Renal cortex interstitium (tissue), 11 donors: ENCODE measurements at regions not wholly inside any gene's neighbourhood (a gene's known extent, or its start where the extent isn't known, plus 50 kb on each side); places are given as distances from the start of the nearest gene placed in this dataset.
"Not testable (repeated sequence)": the region's sequence is repeated elsewhere in the genome, so short reads cannot be mapped to it uniquely, and the experiment has no call there.

ENCODE experiments used
- DNase-seq, 11 donors: peaks; one replicate each; pipeline ENCODE4 v3.0.0-alpha.2; 2013; ENCODE audit warnings: low read depth in 9 of 11, low spot score in 4 of 11; ENCODE audit errors: extremely low read depth in 1 of 11

DNA sequence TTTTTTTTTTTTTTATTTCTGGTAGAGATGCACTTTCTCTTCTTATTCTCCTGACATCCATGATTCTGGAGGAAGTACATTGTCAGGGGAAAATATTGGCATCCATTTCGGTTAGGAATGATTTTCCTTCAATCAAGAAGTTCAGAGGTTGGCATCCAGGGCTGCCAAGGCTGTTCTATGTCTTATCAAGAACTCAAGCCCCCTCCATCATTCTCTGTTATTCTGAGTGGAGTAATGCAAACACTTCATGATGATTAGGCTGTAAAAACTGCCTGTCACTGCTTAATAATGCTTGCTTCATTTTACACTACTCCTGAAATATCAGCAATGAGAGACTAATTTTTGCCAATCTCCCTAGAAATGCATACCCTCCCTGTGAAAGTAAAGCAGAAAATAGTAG, 417.1 kb upstream of the NFIA start:
- no peak for DNase-seq

DNA sequence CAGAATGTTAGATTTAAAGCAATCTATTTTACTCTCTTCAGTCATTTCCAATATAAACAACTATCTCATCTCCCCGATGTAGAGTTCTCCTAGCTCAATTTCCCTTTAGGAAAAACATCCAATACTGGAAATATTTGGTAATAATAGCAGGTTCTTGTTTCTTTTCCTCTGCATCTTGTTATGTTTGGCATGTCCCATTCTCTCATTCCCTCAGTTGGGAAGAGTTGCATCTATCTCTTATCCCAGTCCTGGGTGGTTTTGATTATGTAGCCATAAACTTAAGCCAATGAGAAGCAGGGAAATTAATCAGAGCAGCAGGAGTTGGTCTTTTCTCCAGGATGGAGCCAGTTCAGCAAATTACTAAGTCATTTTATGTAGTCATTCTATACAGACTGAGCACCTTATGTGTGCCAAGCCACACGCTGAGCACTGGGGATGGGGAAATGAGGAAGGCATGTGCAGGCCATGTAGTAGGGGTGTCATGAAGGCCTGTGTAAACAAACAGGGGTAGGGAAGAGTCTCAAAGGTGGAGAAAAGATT, 418.2 kb upstream of the NFIA start:
- no peak for DNase-seq

DNA sequence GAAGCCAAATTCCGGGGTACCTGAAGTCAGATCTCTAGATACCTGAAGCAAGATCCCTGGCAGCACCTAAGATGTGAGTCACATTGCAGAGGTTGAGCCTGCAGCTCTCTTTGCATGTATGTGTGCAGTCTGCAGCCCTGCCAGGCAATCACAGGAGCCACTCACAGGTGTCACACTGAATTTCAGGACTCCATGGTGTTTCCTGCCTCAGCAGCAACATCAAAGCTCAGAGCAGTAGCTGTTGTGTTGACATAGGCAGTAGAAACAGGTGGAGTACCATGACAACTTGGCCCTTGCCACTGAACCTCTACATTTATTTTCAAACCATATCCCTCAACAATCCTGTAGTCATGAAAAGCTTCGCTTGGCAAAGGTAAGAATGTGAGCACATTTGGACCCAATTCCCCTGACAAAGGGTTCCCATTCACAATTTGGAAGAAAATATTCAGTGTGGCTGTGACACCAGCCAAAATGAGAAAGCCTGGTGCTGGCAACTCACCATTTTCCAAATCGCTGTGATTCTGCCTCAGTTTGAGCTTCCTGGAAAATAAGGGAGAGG, 419.8 kb upstream of the NFIA start:
- DNase-seq, result no peak

DNA sequence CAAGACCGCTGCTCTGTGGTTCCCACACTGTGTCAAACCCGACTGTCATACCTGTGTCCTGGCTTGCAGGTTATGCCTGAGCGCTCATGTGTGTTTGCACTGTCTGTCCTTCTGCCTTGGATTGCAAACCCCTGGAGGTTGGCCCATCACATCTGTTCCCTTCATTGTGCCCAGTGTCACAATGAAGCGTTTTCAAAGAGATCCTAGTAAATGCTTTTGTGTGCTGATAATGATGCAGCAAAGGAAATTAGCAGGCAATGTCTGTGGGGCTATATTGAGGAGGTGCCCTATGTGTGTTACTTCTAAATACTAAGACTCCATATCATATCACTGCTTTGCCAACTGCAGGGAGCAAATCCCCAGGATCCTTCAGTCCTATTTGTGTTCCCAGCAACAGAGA, 424.4 kb upstream of the NFIA start:
- no peak for DNase-seq

DNA sequence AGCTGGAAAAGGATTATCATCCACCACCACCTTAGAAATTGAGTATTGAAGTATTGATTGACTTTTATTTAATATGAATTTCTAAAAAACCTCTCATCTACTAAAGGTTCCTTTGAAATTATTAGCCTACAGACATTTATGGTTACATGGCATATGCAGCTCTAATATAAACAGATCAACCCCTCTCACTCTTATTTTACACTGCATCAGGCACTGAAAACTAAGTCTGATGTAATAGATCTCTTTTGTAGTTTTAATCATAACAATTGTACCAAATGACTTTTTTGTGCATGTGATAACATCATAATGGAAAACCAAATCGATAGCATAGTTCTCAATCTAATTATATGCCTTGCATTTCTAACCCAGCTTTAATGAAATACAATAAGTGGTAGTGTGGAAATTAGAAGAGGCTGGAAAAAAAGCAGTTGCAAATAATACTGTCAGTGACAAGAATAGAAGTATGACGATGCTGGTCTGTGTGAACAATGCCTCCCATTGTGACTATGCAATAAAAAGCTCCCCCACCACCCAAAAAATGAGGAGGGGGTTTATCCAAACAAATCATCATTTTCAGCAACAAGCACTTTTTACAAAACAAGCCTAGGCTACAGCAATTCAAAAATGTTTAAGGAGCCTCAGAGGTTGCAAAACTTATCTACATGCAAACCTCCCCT, 426.5 kb upstream of the NFIA start:
- DNase-seq, result no peak

DNA sequence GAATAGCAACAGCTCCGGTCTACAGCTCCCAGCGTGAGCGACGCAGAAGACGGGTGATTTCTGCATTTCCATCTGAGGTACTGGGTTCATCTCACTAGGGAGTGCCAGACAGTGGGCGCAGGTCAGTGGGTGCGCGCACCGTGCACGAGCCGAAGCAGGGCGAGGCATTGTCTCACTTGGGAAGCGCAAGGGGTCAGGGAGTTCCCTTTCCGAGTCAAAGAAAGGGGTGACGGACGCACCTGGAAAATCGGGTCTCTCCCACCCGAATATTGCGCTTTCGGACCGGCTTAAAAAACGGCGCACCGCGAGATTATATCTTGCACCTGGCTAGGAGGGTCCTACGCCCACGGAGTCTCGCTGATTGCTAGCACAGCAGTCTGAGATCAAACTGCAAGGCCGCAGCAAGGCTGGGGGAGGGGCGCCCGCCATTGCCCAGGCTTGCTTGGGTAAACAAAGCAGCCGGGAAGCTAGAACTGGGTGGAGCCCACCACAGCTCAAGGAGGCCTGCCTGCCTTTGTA, 442.3 kb upstream of the NFIA start:
- not testable (repeated sequence) for DNase-seq

DNA sequence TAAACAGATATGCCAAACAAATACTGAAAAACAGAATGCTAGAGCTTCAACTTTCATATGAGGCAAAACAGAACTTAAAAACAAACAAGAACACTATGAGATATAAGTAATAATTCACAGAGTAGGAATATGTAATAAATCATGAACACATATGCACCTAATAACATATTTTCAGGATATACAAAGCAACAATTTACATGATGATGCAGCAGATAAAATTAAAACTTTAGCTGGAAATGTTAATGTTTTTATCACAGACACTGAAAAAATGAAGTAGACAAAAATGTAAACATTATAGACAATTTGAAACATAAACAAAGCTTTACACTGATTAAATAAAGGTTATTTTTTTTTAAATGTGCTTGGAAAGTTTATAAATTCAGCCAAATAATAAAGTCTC, 443.1 kb upstream of the NFIA start:
- DNase-seq, result no peak

DNA sequence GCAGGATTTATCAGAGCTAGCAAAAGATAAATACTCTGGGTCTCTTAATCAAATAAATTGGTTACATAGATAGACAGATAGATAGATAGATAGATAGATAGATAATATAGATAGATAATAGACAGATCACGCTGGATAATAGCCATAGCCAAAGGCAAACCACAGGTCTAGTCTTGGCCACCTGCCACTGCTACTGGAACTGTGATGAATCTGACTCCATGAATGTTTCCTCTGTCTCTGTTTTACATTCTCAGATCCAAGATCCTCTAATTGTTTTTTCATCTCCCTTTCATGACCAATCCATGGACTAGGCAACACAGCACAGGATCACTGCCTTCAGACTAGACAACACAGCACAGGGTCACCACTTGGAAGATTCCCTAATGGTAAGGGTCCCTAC, 444.7 kb upstream of the NFIA start:
- no peak for DNase-seq

DNA sequence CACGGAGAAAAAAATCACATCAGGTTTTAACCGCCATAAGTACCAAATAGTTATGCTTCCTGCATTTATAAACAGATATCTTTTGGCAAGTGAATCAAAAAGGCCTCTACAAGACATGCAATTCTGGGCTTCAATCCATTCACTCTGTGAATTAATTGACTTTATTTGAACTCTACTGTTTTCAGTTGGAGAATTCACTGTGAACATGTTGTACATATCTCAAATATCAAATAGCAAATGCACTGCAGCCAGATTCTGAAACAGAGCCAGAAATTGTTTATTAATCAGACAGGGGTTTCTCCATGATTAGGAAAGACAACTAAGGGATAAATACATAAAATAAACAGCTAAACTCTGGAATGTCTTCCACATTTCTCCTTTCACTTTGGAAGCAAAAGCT, 445.4 kb upstream of the NFIA start:
- DNase-seq, result peak in 3 of 11 donors; percentile 1 to 12 (median 3)

DNA sequence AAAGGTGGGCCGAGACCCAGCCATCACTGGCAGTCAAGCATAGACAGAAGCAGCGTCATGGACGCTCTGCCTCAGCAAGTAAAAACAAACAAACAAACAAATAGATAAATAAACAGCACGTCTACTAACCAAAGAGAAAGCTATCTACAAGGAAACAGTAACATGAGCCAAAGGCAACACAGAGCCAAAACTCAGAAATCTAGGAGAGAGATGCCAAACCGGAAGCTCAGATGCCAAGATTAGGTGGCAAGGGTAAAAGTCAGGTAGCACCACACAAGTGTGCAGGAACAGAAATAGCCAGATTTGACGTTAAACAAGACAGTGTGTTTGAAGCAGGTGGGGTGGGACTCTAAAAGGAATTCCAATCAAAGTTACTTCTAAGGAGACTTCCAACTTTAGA, 448.3 kb upstream of the NFIA start:
- no peak for DNase-seq

DNA sequence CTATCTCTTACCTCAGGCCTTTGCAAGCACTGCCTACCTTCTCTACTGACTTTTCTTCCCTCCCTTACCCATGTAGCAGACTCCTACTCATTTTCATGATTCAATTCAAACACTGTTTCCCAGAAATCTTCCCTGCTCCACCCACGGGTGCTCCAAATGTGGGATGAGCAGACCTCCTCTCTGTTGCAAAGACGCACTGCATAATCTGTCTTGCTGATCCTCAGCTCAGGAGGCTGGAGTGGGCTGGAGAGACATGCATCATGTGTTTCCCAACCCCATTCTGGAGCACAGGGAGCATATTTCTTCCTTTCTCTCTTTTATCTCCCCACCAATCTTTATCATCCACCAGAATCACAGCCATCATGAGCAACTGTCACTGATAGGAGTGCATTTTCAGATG, 459.9 kb upstream of the NFIA start:
- no peak for DNase-seq

DNA sequence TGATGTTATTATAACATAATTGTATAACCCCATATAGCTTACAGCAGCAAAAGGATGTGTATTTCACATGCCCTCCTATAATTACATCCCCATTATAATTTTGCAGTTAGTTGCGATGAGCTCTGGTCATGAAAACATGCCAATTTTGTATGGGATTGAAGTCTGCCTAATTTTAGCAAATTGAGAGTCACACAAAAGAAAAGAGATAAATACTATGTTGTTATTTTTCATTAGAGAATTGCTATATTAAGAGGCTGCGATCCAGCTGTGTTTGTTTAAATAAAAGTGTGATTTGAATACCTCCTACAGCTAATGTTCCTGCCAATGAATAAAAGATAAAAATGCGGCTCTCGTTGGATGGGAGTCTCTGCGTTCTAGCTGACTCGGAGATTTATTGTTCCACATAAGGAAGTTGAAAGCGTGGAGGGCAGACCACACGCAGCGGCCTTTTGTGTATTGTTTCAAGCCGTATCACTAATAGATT, 461.0 kb upstream of the NFIA start:
- peak in 8 of 11 donors; percentile 17 to 57 (median 23) for DNase-seq

DNA sequence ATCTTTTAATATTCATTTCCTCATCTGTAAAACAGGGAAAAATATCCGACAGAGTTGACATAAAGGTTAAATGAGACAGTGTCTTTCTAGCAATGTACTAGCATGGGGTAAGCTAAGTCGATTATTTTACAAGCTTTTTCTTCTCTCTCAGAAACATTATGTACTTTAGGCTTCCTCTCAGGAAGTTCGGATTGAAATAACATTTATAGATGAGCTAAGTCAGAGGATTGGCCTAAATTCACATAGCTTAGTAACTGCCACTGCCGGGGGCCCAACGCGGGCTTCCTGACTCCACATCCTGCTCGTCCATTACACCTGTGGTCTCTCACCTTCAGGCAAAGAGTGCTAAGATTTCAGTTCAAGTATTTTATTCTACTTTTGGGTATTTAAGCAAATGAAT, 462.3 kb upstream of the NFIA start:
- DNase-seq, result no peak

DNA sequence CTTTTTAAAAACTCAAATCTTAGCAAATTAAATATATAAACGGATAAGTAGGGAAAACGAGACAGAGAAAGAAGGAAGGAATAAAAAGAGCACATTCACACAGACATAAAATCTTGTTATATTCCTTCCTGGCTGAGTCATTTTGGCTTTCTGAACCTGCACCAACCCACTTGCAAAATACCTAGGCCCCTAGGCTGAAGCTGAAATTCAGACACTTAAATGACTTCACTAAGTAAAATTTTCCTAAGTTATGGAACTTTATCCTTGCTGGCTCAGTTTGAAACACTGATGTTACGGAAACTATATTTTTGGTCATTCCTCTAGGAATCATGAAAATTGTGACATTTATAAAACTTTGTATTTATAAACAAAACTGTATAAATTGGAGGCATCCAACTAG, 462.8 kb upstream of the NFIA start:
- no peak for DNase-seq

DNA sequence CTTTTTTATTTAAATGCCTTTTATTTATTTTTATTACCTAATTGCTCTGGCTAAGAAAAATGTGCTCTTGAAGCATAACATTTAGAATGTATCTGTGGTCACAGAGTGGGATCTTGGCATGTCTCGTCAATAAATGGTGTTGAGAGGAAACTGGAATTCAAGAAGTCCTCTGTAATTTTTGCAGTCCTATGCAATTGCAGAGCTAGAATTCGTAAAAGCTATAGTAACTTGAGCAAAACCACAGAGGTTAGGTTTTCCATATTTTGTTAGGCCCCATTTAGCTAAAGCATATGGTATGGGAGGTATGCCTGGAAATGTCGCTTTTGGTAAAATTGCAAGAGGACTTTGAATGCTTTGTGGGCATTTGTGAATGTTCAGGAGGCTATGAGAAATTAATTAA, 466.7 kb upstream of the NFIA start:
- DNase-seq, result no peak

DNA sequence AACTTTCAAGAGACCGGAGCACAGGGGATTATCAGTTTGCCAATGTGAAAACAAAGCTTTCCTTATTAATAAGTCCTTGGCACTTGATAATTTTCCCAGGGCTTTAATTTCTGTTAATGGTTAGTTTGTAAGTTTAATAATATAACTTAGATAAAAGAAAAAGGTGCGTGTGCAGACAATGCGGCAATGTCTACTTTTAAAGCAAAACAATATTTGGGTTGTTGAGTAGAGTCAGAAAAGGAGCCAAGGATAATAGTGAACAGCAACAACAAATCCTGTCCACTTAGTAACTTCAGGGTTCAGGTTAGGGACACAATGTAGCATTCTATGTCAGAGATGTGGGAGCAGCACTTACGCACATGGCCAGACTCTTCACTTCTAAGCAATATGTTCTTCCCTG, 469.6 kb upstream of the NFIA start:
- no peak for DNase-seq

DNA sequence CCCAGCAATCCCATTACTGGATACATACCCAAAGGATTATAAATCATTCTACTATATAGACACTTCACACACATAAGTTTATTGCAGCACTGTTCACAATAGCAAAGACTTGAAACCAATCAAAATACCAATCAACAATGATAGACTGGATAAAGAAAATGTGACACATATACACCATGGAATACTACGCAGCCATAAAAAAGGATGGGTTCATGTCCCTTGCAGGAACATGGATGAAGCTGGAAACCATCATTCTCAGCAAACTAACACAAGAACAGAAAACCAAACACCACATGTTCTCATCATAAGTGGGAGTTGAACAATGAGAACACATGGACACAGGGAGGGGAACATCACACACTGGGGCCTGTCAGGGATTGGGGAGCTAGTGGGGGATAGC, 475.4 kb upstream of the NFIA start:
- not testable (repeated sequence) for DNase-seq

DNA sequence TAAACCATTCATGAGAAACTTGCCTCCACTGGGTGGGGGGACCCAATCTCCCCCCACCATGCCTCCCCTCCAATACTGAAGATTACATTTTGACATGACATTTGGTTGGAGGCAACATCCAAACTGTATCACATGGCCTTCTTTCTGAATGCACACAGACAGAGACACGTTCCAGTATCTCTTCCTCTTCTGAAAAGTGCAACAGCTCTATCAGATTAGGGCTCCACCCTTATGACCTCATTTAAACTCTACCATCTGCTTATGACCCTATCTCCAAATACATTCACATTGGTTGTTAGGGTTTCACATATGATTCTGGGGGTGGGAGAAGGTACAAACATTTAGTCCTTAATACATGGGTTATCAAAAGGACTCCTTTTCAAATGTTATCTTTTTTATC, 481.8 kb upstream of the NFIA start:
- DNase-seq, result no peak

DNA sequence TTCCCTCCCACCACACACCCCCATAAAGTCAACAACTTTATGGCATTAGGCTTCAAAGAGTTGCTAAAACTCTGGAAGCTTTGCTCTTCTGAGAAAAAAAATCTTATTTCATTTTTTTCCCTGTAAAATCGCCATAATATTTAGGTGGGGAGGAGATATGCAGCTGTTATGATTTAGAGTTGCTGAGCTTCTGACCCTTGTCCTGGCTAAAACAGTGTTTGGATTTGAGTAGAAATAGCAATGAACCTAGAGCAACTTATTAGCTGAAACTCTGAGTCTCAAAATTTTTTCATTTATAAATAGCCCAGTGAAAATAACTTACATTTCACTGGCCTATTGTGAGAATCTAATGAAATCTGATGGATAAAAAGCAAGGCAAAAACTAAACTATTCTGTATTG, 482.8 kb upstream of the NFIA start:
- no peak for DNase-seq

DNA sequence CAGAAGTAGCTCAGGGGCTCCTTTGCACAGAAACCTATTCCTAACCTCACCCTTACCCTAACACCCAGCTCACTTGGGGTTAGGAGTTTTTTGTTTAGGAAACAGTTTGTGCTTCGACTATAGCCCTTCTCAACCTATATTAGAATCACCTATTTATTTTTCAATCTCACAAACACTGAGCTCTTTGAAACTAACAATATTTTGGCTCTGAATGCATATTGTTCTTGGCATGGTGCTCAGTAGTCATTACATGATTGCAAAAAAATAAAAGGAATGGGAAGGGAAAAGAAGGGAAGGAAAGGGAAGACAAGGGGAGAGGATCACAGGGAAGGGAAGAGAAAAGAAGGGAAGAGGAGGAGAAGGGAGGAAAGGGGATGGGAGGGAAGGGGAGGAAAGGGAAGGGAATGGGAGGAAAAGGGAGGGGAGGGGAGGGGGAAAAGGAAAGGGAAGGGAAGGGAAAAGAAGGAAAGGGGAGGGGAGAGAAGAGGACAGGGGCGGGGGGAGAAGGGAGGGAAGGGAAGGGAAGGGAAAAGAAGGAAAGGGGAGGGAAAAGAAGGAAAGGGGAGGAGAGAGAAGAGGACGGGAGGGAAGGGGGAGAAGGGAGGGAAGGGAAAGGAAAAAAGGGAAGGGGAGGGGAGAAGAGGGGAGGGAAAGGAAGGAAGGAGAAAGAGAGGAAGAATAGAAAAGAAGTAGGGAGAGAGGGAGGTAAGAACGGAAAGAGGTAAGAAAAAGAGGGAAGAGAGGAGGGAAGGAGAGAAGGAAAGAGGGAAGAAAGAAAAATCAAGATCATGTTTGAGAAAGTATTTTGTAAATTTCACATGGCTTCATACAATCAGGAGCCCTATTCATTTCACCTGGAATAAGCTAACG, 484.1 kb upstream of the NFIA start:
- DNase-seq, result no peak
